Astrocyte of the cerebellum (primary cell): ENCODE measurements at regions not wholly inside any gene's neighbourhood (a gene's known extent, or its start where the extent isn't known, plus 50 kb on each side); places are given as distances from the start of the nearest gene placed in this dataset.

Experiments
- DNase-seq: peaks from one replicate; pipeline ENCODE4 v3.0.0-alpha.2; 2011; ENCODE audit warnings: low read depth
- H3K4me3 ChIP-seq: 2 replicates; pipeline ENCODE4 v1.5.1; 2011; ENCODE audit warnings: mild to moderate bottlenecking, low read depth, low read length, moderate library complexity
- CTCF ChIP-seq: IDR thresholded peaks from 2 replicates; pipeline ENCODE4 v1.5.1; 2012; ENCODE audit warnings: low read length, low read depth, moderate library complexity, mild to moderate bottlenecking; ENCODE audit errors: missing control alignments
- in situ Hi-C: cut with HindIII; loops from 2 replicates; pipeline ENCODE4 v1.10.0; 2017; ENCODE audit warnings: low sequenced_read_pairs

- in situ Hi-C loops = no loop called here
- TF ChIP-seq CTCF = no peak
- no peak for DNase-seq
- no peak overlapping the region for H3K4me3 ChIP-seq
Observed at GRCh38 chr7:124480821-124481290, 284.7 kb downstream of the GPR37 start.

GRCh38 chr7:124480036-124480820 is 285.4 kb downstream of the GPR37 start:
- no peak for TF ChIP-seq CTCF
- DNase-seq = no peak
- in situ Hi-C loops = no loop called here
- H3K4me3 ChIP-seq = no peak overlapping the region

GRCh38 chr7:124462249-124462648 is 303.3 kb downstream of the GPR37 start:
- no peak for TF ChIP-seq CTCF
- in situ Hi-C loops = no loop called here
- no peak for DNase-seq
- H3K4me3 ChIP-seq = no peak overlapping the region

- no peak for TF ChIP-seq CTCF
- H3K4me3 ChIP-seq = no peak overlapping the region
- DNase-seq = no peak
- in situ Hi-C loops = no loop called here
Observed at GRCh38 chr7:124460555-124460954, 305.0 kb downstream of the GPR37 start.

DNA sequence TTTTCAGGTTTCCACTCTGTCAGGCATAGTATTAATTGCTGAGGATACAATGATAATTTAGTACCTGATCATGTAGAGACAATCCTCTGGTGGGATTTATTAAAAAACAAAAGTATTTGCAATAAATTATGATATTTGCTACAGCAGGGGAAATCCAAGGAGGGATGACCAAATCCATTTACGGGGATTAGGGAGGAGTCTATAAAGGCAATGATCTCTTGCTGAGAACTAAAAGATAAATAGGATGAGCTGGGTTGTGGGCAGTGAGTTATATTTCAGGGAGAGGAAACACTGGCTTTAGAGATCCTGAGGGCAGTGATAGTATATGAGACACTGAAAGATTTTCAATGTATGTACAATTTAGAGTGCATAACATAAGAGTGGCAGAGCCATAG is 305.5 kb downstream of the GPR37 start:
- no peak for TF ChIP-seq CTCF
- no peak for DNase-seq
- H3K4me3 ChIP-seq = no peak overlapping the region
- in situ Hi-C loops = no loop called here

- H3K4me3 ChIP-seq = no peak overlapping the region
- TF ChIP-seq CTCF = no peak
- in situ Hi-C loops = no loop called here
- DNase-seq = no peak
Observed at GRCh38 chr7:124459101-124460055, 306.2 kb downstream of the GPR37 start.
